H1 (cell line): ENCODE measurements at regions not wholly inside any gene's neighbourhood (a gene's known extent, or its start where the extent isn't known, plus 50 kb on each side); places are given as distances from the start of the nearest gene placed in this dataset.
A peak's percentile ranks its signal among the peaks of the same experiment; 100 is the strongest.

Source experiments
- CTCF ChIA-PET: fragments of 300-600 bp; sonication (Branson Sonifier 250); formaldehyde crosslinking; loops from one replicate; lab custom pipeline; 2021; ENCODE audit not compliant: partially characterized antibody; lab: Charles Lee
- POLR2A ChIA-PET: fragments of 300-600 bp; sonication (Branson Sonifier 250); formaldehyde crosslinking; loops from one replicate; lab custom pipeline; 2021; ENCODE audit warnings: inconsistent platforms; ENCODE audit not compliant: partially characterized antibody; lab: Charles Lee
- DNase-seq, 2 experiments: peaks; one replicate each; pipeline versions ENCODE4 v3.0.0 to v3.0.0-alpha.2; 2010 to 2022; ENCODE audit warnings: low spot score in 2 of 2, low read depth in 1 of 2, mixed read lengths in 1 of 2
- FAIRE-seq: peaks from 2 replicates; lab custom pipeline; 2011; peaks lifted over from hg19 to GRCh38; lab: Jason Lieb, UNC
- H2AFZ ChIP-seq: 2 replicates; pipeline ENCODE4 v1.8.1; 2012; ENCODE audit warnings: low read length, inconsistent platforms
- H2AK5ac ChIP-seq: 2 replicates; pipeline ENCODE4 v1.6.1; 2013; ENCODE audit warnings: low read depth, low read length
- H2BK120ac ChIP-seq: replicated peaks from 2 replicates; pipeline ENCODE3; 2013; ENCODE audit warnings: low read depth, low read length, inconsistent platforms
- H2BK12ac ChIP-seq: 2 replicates; pipeline ENCODE4 v1.6.1; 2013; ENCODE audit warnings: low read depth, low read length
- H2BK15ac ChIP-seq: 2 replicates; pipeline ENCODE4 v1.6.1; 2013; ENCODE audit warnings: low read length
- H2BK20ac ChIP-seq: 2 replicates; pipeline ENCODE4 v1.6.1; 2013; ENCODE audit warnings: low read length
- H2BK5ac ChIP-seq: 2 replicates; pipeline ENCODE4 v1.6.1; 2013; ENCODE audit warnings: low read depth, low read length
- H3K14ac ChIP-seq: 2 replicates; pipeline ENCODE4 v1.6.1; 2013; ENCODE audit warnings: inconsistent platforms; ENCODE audit not compliant: insufficient read length
- H3K18ac ChIP-seq: 2 replicates; pipeline ENCODE4 v1.6.1; 2013; ENCODE audit warnings: low read length; ENCODE audit errors: extremely low read depth
- H3K23ac ChIP-seq: 2 replicates; pipeline ENCODE4 v1.6.1; 2013; ENCODE audit warnings: inconsistent platforms; ENCODE audit not compliant: insufficient read length
- H3K23me2 ChIP-seq: 2 replicates; pipeline ENCODE4 v1.6.1; 2013; ENCODE audit warnings: low read depth, low read length
- H3K27ac ChIP-seq: 2 replicates; pipeline ENCODE4 v1.6.1; 2011; ENCODE audit warnings: low read depth, low read length, inconsistent platforms
- H3K27me3 ChIP-seq, 4 experiments: replicated peaks in 1 of 4; 1 replicate in 1 of 4; 2 replicates in 3 of 4; pipeline versions ENCODE4 v1.6.1 to v1.8.1; 2011 to 2013; ENCODE audit warnings: low read length in 3 of 4, mild to moderate bottlenecking in 3 of 4, inconsistent platforms in 2 of 4, mixed read lengths in 2 of 4, moderate library complexity in 1 of 4; ENCODE audit not compliant: control insufficient read depth in 3 of 4, insufficient read depth in 3 of 4; ENCODE audit errors: extremely low read depth in 1 of 4
- H3K36me3 ChIP-seq, 4 experiments: 2 replicates each; pipeline versions ENCODE4 v1.6.1 to v1.8.1; 2011 to 2013; ENCODE audit warnings: mild to moderate bottlenecking in 4 of 4, low read length in 3 of 4, moderate library complexity in 2 of 4, control low read depth in 1 of 4, inconsistent platforms in 1 of 4; ENCODE audit not compliant: insufficient read depth in 4 of 4, control insufficient read depth in 2 of 4
- H3K4ac ChIP-seq: replicated peaks from 2 replicates; pipeline ENCODE3; 2013; ENCODE audit warnings: low read length, low read depth, mixed read lengths, inconsistent platforms; ENCODE audit not compliant: insufficient read length
- H3K4me1 ChIP-seq, 4 experiments: replicated peaks in 1 of 4; 1 replicate in 1 of 4; 2 replicates in 3 of 4; pipeline versions ENCODE4 v1.6.1 to v1.8.1; 2011 to 2013; ENCODE audit warnings: low read length in 3 of 4, inconsistent platforms in 2 of 4, mixed read lengths in 1 of 4; ENCODE audit not compliant: insufficient read depth in 4 of 4, control insufficient read depth in 3 of 4
- H3K4me2 ChIP-seq, 2 experiments: 2 replicates each; pipeline versions ENCODE4 v1.6.1 to v1.8.1; 2011 to 2013; ENCODE audit warnings: low read depth in 2 of 2, low read length in 2 of 2, control low read depth in 1 of 2, inconsistent platforms in 1 of 2, mild to moderate bottlenecking in 1 of 2; ENCODE audit not compliant: insufficient read depth in 1 of 2
- H3K4me3 ChIP-seq, 4 experiments: fragments of 200-600, 300-600 bp in 1 of 4; sonication (generic), shearing (Covaris generic), sonication (Bioruptor Twin) in 1 of 4; 2 replicates each; pipeline versions ENCODE4 v1.5.1 to v1.8.1; 2011 to 2016; ENCODE audit warnings: low read length in 4 of 4, low read depth in 3 of 4, control low read depth in 2 of 4, inconsistent platforms in 2 of 4, mild to moderate bottlenecking in 2 of 4, mixed read lengths in 1 of 4, moderate library complexity in 1 of 4; ENCODE audit not compliant: insufficient read depth in 2 of 4; ENCODE audit errors: extremely low read depth in 1 of 4
- H3K56ac ChIP-seq: replicated peaks from 2 replicates; pipeline ENCODE3; 2013; ENCODE audit warnings: low read depth, mild to moderate bottlenecking, mixed read lengths, low read length, inconsistent platforms; ENCODE audit not compliant: insufficient read length
- H3K79me1 ChIP-seq: 2 replicates; pipeline ENCODE4 v1.6.1; 2013; ENCODE audit warnings: low read depth, low read length, control low read depth
- H3K79me2 ChIP-seq, 2 experiments: 2 replicates each; pipeline versions ENCODE4 v1.6.1 to v1.8.1; 2012 to 2013; ENCODE audit warnings: low read length in 2 of 2, mild to moderate bottlenecking in 2 of 2, inconsistent platforms in 1 of 2; ENCODE audit not compliant: insufficient read depth in 2 of 2, control insufficient read depth in 1 of 2
- H3K9ac ChIP-seq, 4 experiments: replicated peaks in 1 of 4; 1 replicate in 1 of 4; 2 replicates in 3 of 4; pipeline versions ENCODE4 v1.6.1 to v1.8.1; 2011 to 2013; ENCODE audit warnings: low read depth in 3 of 4, low read length in 3 of 4, control low read depth in 2 of 4, mild to moderate bottlenecking in 2 of 4, moderate library complexity in 2 of 4, inconsistent platforms in 1 of 4; ENCODE audit errors: extremely low read depth in 1 of 4
- H3K9me3 ChIP-seq, 2 experiments: 2 replicates each; pipeline versions ENCODE4 v1.6.1 to v1.8.1; 2012 to 2013; ENCODE audit warnings: mild to moderate bottlenecking in 2 of 2, moderate library complexity in 2 of 2, control low read depth in 1 of 2, inconsistent platforms in 1 of 2, low read depth in 1 of 2, low read length in 1 of 2, mixed read lengths in 1 of 2; ENCODE audit not compliant: insufficient read depth in 2 of 2
- H4K20me1 ChIP-seq, 2 experiments: replicated peaks in 1 of 2; 2 replicates each; pipeline versions ENCODE3 to v1.8.1; 2011 to 2013; ENCODE audit warnings: inconsistent platforms in 2 of 2, low read length in 2 of 2, mild to moderate bottlenecking in 1 of 2; ENCODE audit not compliant: insufficient read depth in 2 of 2, control insufficient read depth in 1 of 2
- H4K5ac ChIP-seq: 2 replicates; pipeline ENCODE4 v1.6.1; 2013; ENCODE audit warnings: low read length, low read depth, mixed read lengths, inconsistent platforms; ENCODE audit not compliant: insufficient read length
- H4K8ac ChIP-seq: 2 replicates; pipeline ENCODE4 v1.8.0; 2013; ENCODE audit warnings: mild to moderate bottlenecking, moderate library complexity, low read length, inconsistent platforms; ENCODE audit not compliant: insufficient read depth; ENCODE audit errors: extremely low read depth
- H4K91ac ChIP-seq: replicated peaks from 2 replicates; pipeline ENCODE3; 2013; ENCODE audit warnings: low read length, mixed read lengths, inconsistent platforms; ENCODE audit not compliant: insufficient read length
- RAD21 ChIP-seq, 2 experiments: IDR thresholded peaks in 1 of 2; conservative IDR thresholded peaks in 1 of 2; 2 replicates each; pipeline ENCODE4 v1.6.1; 2011; ENCODE audit warnings: low read depth in 2 of 2, low read length in 2 of 2, improper control_type of control experiment in 1 of 2, inconsistent platforms in 1 of 2, mild to moderate bottlenecking in 1 of 2, moderate library complexity in 1 of 2
- SP1 ChIP-seq: IDR thresholded peaks from 2 replicates; pipeline ENCODE4 v1.6.1; 2011; ENCODE audit warnings: low read depth, low read length
- YY1 ChIP-seq: IDR thresholded peaks from 2 replicates; pipeline ENCODE4 v1.6.1; 2011; ENCODE audit warnings: low read depth, mild to moderate bottlenecking, low read length
- WGBS, 2 experiments: shearing (Covaris generic) in 1 of 2; methylation state at CpG; one replicate each; pipeline versions ENCODE4 v1.1.6 to v1.1.7; 2013 to 2015; ENCODE audit warnings: low lambda C conversion rate in 2 of 2, mixed read lengths in 2 of 2, inconsistent platforms in 1 of 2, low coverage in 1 of 2, missing lambda C conversion rate in 1 of 2; ENCODE audit not compliant: insufficient replicate concordance in 2 of 2, insufficient coverage in 1 of 2, insufficient read length in 1 of 2; ENCODE audit errors: extremely low coverage in 1 of 2, missing lambda C conversion rate in 1 of 2; 5-methylcytosine and 5-hydroxymethylcytosine counted together

DNA sequence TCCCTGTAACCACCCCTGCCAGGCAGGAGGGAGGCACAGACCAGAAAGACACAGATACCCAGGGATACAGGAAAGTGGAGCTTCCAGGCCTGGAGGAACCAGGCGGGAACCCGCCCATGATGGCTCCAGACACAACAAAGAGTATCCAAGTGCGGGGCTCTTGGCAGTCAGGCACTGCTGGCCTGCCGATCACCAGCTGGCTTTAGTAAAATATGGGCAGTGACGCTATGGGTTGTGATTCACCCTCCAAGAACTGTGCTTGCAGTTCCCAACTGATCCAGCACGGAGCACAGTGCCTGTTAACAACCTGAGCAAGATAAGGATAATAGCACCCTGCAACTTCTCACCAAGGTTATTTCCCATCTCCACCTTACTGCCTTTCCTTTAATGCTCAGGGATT is 463.3 kb downstream of the IRX1 start:
- H3K14ac ChIP-seq, result no peak overlapping the region
- no peak overlapping the region for H2AFZ ChIP-seq
- no peak overlapping the region for H3K4me2 ChIP-seq
- no peak overlapping the region for H4K8ac ChIP-seq
- H2BK12ac ChIP-seq, result no peak overlapping the region
- no peak overlapping the region for H3K4ac ChIP-seq
- H3K18ac ChIP-seq, result no peak overlapping the region
- no peak overlapping the region for H3K56ac ChIP-seq
- FAIRE-seq, result no peak
- CTCF ChIA-PET, result interaction anchor here (0.8 to 1.0 kb wide), 3 partner anchors 9 to 532 kb away, joined by 3 read pairs; no protein-coding TSS in a partner anchor
- no peak overlapping the region for H3K23ac ChIP-seq
- H3K79me2 ChIP-seq, result no peaks in the 10 kb centered on the region
- H3K4me1 ChIP-seq, result no peaks in the 10 kb centered on the region
- H3K36me3 ChIP-seq, result no peaks in the 10 kb centered on the region
- no peak for DNase-seq
- no peak overlapping the region for H3K4me3 ChIP-seq
- H4K20me1 ChIP-seq, result no peaks in the 10 kb centered on the region
- H2BK20ac ChIP-seq, result no peak overlapping the region
- H3K9me3 ChIP-seq, result no peaks in the 10 kb centered on the region
- POLR2A ChIA-PET, result no interaction called here
- peak in 1 of 2 experiments; percentile 14; a peak in 1 of 4 replicates for TF ChIP-seq RAD21 (IDR thresholded peaks at IDR 0.05 in 1 of 2, conservative IDR thresholded peaks at IDR 0.05 in 1 of 2; ENCODE audit: low read depth in 2 of 2, low read length in 2 of 2)
- no peak for TF ChIP-seq YY1
- TF ChIP-seq SP1, result no peak
- no peak overlapping the region for H3K9ac ChIP-seq
- H3K27me3 ChIP-seq, result no peaks in the 10 kb centered on the region
- WGBS, 2 experiments, result 88% methylated on average over 6 of the region's 6 CpGs; no CpG with 5 or more reads in 1 of the 2 experiments
- H2BK15ac ChIP-seq, result no peak overlapping the region
- no peak overlapping the region for H3K27ac ChIP-seq
- H2BK5ac ChIP-seq, result no peak overlapping the region
- no peaks in the 10 kb centered on the region for H3K23me2 ChIP-seq
- no peak overlapping the region for H2AK5ac ChIP-seq
- no peak overlapping the region for H4K5ac ChIP-seq
- no peak overlapping the region for H4K91ac ChIP-seq
- H3K79me1 ChIP-seq, result no peaks in the 10 kb centered on the region
- H2BK120ac ChIP-seq, result no peak overlapping the region
